ENCODE measurements at regions not wholly inside any gene's neighbourhood (a gene's known extent, or its start where the extent isn't known, plus 50 kb on each side); places are given as distances from the start of the nearest gene placed in this dataset.

- TF ChIP-seq, protein P1, sequence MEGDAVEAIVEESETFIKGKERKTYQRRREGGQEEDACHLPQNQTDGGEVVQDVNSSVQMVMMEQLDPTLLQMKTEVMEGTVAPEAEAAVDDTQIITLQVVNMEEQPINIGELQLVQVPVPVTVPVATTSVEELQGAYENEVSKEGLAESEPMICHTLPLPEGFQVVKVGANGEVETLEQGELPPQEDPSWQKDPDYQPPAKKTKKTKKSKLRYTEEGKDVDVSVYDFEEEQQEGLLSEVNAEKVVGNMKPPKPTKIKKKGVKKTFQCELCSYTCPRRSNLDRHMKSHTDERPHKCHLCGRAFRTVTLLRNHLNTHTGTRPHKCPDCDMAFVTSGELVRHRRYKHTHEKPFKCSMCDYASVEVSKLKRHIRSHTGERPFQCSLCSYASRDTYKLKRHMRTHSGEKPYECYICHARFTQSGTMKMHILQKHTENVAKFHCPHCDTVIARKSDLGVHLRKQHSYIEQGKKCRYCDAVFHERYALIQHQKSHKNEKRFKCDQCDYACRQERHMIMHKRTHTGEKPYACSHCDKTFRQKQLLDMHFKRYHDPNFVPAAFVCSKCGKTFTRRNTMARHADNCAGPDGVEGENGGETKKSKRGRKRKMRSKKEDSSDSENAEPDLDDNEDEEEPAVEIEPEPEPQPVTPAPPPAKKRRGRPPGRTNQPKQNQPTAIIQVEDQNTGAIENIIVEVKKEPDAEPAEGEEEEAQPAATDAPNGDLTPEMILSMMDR (IDR thresholded peaks at IDR 0.05), result no peak
- no peak for TF ChIP-seq ZFX (IDR thresholded peaks at IDR 0.05; ENCODE audit: borderline replicate concordance)
These were observed 136.4 kb upstream of the PRKCQ start for GRCh38 chr10:6716516-6716915.
